Activated naive CD4-positive, alpha-beta T cell treated with anti-CD3 and anti-CD28 coated beads, Interleukin-2, amount 50 U/mL, for 16 hours (primary cell): ENCODE measurements at regions not wholly inside any gene's neighbourhood (a gene's known extent, or its start where the extent isn't known, plus 50 kb on each side); places are given as distances from the start of the nearest gene placed in this dataset.

ENCODE experiments used
- DNase-seq: peaks from one replicate; pipeline ENCODE4 v3.0.0-alpha.2; 2020

DNA sequence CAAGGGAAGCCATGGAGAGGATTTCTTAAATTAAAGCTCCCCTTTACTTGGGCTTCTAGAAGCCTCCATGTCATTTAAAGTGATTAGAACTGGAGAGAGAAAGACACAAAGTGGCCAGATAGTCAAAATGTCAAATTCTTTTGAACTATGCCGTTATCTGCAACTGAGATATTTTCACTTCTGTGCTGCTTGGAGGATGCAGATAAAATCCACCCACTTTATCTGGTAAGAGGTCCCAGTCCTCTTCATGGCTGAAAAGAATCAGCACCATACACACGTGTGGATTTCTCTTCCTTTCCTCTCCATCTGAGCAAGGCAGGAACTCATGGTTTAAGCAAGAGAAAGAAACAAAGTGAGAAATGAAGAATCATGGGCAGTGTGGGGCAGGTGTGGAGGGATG is 276.9 kb upstream of the RUNX1 start:
- DNase-seq, result no peak

DNA sequence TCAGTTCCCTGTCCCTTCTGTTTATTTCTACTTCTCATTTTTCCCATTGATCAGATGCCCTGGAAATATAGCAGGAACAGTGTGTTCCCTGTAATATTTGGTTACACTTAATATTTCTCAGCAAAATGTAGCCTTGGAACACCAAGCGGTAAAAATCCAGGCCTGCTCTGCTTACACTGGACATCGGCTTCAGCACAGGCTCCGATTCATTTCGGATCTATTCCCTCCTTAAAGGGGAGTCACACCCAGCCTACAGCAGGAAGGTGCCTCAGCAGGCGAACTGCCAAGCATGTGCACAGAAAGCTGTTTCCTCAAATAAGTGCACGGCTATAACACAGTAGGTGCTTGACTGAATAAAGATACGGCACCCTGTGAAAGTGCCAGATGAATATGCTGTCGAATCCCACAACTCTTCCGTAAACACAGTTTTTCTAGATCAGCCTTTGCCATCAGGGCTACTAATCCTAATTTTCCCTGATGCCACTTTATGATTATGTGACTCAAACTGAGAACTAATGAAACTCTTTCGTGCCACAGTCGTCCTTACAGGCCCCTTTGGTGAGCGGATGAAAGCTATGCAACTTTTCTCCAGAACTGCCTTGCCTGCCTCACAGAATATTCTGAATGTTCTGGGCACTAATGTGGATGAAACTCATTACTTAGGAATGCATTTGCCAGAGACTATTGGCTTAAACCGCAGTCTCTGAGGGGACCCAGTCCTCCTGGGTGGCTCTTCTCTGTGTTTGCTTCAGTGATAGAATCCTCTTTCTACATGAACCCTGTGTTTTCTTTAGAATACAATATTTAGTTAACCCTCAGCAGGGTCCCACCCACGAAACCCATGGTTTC is 275.5 kb upstream of the RUNX1 start:
- no peak for DNase-seq

DNA sequence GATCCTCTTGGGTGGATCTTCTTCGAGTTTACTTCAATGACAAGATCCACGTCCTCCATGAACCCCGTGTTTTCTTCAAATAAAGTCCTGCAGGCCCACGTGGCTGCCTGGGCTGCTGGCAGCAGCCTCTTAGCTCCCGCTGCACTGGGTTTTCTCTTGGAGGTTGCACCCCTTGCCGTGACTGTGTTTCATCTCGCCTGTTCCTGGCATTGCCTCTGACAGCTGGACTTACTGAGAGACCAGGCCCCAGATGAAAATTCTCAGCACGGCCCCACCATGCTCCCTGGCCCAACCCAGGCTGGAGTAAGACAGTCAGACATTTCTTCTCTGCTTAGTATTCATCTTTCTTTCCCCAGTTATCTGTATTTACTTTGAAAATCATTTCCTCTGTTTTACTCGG is 274.8 kb upstream of the RUNX1 start:
- DNase-seq, result no peak

DNA sequence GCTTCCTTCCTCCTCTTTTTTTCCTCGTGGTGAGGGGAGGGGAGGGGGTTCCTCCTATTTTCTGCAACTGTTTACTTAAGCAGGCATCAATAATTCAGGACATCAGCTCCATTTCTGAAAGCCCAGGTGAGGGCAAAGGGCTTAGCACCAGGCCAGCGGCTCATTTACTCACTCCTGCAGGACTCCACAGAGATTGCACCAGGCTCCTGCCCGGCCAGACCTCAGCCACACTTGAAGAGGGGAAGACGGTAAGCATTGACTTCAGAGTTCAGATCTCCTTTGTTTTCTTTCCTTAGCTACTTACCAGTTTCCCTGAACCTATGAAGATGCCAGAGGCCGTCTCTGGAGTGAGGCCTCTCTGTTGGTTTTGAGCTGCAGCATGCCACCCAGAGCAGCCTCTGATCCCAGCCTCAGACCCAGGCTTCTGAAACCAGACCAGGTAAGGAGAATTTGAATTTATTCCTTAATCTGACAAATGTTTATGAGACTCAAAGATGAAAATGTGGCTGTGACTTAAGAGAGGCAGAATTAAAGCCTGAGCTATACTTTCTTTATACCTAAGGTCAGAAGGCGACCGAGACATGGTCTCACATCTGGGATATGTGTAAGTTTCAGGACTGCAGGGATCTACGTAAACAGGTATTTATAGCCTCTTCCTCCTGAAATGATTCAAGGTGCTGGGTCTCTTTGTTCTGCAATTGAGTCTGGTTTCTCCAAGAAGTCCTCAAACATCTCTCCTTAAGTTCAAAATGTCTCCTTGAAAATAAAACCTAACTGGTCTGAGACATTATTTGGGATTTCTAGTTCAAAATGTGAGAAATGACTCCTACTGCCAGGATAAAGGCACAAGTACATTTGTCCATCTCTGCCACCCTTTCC is 272.5 kb upstream of the RUNX1 start:
- DNase-seq, result no peak

DNA sequence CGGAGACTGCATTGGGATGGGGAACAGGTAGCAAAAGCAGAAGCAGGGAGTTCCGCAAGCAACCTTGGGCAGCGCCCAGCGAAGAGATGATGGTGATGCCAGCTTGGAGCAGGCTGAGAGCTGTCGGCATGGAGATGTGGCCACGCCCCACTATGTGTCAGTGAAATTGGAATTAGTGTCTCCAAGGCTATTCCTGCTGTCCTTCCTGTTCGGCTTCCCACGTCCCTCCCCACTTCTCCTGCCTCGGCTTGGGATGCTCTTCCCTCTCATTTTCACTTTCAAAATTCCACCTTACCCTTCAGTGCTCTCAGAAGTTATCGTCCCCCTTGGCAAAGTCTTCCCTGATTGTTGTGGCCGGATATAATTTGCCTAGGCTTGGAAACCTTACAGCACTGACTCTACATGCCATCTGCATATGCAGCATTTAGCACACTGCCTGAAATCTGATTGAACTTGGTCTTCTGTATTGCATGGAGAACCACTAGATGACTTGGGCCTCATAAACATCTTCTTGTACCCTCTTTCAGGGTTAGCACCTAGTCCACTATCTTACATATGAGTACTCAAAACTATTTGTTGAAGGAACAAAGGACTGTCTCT is 270.7 kb upstream of the RUNX1 start:
- no peak for DNase-seq

DNA sequence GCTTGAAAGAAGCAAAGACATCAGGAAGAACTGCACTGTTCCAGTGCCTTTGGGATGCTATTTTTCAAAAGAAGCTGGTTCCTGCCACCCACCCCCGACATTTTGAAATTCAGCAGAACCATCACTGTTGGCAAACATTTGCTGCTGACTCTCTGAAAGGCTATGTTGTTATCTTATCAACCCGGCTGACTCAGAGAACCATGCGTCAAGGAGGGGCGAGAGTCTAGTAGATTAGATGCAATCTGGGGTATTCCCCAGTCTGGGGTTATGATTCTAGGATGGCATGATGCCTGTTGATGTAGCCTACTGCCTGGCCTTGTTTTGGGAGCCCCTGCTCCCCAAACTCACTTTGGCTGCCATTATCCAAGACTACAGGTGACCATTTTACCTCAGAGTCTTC is 267.8 kb upstream of the RUNX1 start:
- no peak for DNase-seq

DNA sequence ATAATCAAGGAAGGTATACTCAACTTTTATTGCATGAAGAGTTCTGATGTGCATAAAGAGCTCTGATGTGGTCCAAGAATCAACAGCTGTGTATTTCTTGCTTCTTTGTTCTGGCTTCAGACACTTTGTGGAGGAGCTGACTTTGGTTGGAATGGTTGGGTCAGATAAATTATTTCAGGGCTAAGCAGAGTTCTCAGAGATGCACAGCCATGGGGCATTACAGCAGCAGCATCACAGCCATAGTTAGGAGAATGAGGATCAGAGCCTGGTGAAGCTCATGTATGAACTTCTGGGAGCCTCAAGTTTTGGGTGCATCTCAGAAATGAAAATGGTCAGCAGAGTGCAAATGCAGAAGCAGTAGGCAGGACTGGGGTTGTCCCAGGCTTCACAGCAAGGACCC is 267.4 kb upstream of the RUNX1 start:
- no peak for DNase-seq

DNA sequence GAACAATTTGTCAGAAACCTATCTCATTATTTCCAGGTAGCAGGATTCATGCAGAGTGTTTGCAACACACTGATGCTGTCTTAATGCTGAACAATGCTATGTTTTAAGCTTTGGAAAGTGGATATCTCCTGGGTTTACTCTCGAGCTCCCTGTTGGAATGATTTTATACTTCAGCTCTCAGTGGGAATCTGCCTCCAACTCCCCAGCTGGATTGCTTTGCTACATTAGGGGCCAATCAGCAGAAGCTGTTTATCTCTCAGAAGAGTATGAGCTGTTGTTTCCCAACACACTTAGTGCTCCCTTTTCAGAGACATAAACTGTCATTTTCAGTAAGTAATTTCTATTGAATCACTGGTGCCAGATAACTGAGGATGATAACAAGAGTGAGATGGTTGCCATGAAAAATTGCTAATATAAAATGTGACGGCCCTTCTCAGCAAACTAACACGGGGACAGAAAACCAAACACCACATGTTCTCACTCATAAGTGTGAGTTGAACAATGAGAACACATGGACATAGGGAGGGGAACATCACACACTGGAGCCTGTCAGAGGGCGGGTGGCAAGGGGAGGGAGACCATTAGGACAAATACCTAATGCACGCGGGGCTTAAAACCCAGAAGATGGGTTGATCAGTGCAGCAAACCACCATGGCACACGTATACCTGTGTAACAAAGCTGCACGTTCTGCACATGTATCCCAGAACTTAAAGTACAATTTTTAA is 265.9 kb upstream of the RUNX1 start:
- DNase-seq, result no peak

DNA sequence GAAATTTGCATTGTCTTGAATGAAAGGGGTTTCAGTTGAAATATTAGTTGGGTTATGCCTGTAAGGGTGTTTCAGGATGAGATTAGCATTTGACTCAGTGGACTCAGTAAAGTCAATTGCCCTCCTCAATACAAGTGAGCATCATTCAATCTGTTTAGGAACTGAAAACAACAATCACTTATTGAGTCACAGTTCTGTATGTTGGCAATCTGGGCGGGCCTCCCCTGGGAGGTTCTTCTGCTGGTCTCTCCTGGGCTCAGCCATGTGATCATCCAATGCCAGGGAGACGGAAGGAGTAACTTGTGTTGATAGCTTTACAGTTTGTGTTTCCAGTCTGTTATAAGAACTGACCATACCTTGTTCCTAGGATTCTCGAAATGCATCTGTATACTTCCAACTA is 262.9 kb upstream of the RUNX1 start:
- no peak for DNase-seq

DNA sequence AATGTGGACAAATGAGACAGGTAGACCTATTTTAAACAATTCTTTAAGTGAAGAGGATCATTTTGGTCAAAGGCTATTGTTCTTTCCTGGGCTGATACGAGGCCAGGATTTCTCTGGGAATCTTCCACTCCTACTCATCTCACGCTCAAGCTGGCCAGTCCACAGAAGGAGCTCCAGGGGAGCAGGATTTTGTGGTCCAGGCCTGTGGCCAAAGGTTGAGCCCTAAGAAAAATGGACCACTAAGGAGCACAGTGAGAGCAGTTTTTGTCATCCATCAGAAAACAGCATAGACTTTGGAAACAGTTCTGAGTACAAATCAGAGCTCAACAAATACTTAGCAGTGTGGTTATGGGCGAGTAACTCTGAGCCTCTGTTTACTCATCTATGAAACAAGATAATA is 260.2 kb upstream of the RUNX1 start:
- DNase-seq, result no peak

DNA sequence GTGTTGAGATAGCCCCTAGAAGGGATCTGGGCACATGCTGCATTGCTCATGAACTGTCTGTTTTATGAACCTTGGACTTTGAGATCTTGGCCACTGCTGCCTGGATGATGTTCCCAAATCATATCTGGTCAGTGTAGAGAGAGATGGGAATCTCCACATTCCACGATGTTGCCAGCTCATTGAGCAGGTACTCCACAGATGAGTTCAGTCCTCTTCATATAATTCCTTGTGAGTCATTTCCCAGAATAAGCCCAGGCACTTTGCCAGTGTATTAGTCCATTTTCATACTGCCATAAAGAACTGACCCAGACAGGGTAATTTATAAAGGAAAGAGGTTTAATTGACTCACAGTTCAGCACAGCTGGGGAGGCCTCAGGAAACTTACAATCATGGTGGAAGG is 254.0 kb upstream of the RUNX1 start:
- DNase-seq, result no peak

DNA sequence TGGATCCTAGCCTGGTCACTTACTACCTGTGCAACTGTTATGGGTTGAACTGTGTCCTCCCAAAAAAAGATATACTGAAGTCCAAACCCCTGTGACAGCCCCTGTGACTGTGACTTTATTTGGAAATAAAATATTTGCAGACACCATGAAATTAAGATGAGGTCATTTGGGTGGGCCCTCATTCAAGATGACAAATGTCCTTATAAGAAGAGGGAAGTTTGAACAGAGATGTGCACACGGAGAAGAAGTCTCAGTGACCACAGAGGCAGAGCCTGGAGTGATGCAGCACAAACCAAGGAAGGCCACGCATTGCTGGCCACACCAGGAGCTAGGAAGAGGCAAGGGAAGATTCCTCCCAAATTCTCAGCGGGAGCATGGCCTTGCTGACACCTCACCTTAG is 249.7 kb upstream of the RUNX1 start:
- DNase-seq, result no peak

DNA sequence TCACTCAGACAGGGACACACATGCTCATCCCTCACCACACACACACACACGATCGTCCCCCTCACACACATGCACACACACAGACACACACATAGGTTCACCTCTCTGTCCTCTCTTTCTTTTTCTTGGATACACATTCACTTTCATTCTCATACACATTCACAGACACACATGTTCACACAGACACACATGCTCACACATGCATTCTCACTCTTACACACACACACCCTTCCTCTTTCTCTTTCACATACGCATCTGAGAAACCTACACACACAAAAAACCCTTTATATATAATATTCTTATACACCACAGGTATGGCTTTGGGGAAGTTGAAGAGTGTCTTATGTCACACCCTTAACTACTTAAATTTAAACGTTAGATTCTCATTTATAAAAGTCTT is 248.6 kb upstream of the RUNX1 start:
- DNase-seq, result no peak

DNA sequence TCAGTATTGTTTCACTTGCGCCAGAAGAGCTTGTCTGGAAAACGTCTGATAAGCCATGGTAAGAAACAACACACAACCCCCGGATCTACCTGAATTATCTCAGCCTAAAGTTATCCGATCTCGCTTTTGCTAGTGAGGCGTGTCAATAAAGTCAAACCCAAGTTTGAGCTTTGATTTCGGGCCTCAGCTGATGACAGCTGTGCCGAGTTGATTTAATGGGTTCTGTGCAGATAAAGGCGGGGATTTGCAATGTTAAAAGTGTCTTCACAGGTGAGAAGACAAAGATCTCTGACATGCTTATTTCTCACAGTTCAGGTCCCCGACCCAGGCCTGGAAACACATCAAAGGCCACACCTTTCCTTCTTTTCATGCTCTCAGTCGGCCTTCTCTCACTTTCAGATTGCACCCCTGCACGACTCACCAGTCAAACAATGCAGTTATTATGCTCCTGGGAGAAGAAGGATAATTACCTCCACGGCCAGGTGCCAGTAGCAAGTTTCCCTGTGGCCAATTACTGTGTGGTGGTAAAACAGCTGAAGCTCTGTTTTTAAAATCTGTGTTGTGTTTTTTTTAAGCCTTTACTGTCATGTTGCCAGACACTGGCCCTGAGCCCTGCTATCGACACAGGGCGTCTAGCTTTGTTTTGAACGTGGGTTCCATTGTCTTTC is 245.3 kb upstream of the RUNX1 start:
- no peak for DNase-seq

DNA sequence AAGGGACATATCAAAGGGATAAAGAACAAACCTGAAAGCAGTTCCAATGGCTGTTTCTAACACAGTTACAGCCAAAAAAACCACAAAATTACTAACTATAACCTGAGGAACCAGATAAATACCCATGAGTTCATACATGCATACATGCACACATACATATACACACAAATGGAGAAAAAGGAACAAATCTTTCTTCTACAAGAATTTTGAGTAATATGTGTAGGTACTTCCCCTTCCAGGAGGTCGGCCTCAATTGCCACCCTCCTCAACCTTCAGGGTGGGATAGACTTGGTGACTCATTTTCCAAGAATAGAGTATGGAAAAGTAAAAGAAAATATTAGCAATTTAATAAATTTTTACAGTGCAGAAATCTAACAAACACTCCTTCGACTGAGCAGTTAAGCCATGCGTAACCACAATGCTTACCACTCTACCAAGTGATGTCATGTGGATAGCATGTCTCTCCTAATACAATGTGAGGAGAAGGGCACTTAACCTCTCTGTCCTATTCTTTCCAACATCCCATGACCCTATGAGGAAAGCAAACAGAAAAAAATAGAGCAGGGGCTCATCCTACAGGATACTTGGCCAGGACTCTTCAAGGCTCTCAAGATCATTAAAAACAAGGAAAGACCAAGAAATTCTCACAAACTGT is 243.0 kb upstream of the RUNX1 start:
- DNase-seq, result no peak

DNA sequence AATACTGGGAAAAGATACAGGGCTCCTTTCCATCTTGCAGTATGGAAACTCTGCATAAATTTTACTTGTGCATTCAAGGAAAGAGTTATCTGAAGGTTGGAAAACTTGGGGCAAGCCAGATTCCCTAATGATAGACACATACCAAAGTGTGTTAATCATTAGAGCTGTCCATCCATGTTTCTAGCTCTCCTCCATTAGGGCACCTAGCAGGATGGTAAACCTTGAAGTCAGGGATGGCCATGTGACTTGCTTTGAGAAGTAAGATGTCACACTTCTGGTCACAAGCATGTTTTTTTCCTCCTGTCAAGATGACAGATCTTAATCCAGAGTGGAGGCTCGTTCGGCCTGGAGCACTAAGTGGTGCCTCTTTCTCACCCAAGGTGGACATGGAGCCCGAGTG is 241.9 kb upstream of the RUNX1 start:
- DNase-seq, result no peak

DNA sequence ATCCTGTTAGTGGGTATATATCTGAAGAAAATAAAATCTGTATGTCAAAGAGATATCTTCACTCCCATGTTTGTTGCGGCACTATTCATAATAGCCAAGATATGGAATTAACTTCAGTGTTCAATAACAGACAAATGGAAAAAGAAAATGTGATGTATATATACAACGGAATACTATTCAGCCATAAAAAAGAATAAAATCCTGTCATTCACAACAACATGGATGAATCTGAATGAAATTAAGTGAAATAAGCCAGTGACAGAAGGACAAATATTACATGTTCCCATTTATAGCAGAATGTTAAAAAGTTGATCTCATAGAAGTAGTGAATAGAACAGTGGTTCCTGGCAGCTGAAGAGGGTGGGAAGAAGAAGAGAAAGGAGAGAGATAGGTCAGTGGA is 239.1 kb upstream of the RUNX1 start:
- DNase-seq, result no peak

DNA sequence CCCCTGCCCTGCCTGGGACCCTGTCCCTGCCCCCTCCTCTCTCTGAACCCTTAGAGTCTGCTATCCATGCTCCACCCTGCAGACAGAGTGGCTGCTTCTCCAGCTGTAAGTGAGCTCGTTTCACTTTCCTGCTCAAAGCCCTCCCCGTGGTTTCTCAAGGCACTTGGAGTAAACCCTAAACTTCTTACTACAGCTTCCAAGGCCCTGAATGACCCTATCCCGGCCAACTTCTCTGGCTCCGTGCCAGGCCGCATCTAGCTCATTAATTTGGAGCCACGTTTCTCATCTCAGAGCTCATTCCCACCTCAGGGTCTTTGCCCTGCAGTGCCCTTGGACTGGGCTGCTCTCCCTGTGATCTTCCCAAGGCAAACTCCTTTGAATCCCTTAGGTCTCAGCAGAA is 235.1 kb upstream of the RUNX1 start:
- no peak for DNase-seq

DNA sequence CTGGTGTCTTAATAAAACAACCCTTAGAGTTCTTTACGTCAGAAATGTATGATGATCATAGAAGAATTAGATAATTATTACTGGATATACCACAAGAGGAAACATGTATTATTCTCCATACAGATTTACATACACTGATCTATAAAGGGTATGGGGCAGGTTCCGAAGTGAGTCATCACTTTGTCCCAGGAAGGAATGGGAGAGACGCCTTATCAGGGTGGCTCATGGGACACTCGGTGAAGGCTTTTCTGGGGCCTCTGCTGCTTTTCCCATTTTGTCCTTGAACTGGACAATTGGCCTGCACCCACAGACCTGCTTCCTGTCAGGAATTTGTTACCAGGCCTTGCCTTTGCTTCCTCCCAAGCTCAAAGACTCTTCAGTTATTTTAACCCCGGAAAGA is 233.8 kb upstream of the RUNX1 start:
- DNase-seq, result no peak

DNA sequence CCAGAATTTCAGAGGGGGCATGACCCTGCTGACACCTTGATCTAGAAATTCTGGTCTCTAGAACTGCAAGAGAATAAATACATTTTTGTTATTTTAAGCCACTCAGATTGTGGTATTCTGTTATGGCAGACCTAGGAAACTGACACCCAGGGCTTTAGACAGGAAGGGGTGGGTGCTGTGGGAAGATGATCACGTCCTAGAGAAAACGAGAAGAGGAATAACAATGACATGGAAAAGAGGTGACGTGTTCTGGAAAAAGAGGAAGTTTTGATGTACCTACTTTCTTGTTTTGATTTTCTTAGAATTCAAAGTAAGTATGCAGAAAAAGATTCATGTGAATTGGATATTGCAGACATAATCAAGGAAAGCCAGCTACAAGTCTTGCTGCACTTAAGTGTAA is 232.9 kb upstream of the RUNX1 start:
- no peak for DNase-seq

DNA sequence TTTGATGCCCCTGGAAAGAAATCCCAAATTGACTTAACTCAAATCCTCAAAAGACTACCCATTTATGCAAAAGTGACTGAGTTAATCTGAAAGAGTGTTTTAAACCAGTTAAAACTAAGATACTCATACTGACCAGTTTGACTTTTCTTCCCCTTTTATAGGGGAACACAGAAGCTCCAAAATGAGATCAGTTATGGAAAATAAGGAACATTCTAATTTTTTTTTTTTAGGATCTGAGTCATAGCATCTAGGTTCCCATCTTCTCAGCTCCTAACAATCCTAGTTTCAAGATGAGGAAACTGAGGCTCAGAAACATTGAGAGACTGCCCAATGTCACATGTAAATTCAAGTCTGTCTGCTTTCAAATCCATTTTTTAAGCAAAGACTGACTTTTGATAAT is 231.1 kb upstream of the RUNX1 start:
- no peak for DNase-seq

DNA sequence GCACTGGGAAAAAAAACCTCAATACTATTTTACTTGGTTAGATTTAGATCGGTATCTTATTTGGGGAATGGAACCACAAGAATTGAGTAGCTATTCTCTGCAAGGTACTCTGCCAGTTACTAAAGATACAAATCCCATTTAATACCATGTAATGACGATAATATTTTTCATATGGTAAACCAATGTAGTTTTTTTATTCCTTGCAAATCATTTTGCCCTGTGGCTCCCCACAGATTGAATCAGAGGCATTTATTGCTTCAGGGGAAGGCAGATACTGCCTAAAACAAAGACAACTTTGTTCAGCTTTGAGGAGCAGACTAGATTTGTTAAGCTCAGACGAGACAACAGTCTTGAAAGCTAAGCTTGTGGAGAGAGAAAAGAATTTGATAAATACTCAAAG is 226.7 kb upstream of the RUNX1 start:
- no peak for DNase-seq
